Activated CD4-positive, alpha-beta T cell treated with anti-CD3 and anti-CD28 coated beads, Interleukin-2, amount 10 ng/mL, durations not matched to agents 24 days and 14 days (primary cell): ENCODE measurements at regions not wholly inside any gene's neighbourhood (a gene's known extent, or its start where the extent isn't known, plus 50 kb on each side); places are given as distances from the start of the nearest gene placed in this dataset.

ENCODE experiments used
- DNase-seq: peaks from one replicate; pipeline ENCODE4 v3.0.0; 2022
- H3K27ac Mint-ChIP-seq: one replicate; pipeline ENCODE4 v1.8.0; 2022; ENCODE audit warnings: mild to moderate bottlenecking, mixed read lengths
- H3K27me3 Mint-ChIP-seq: one replicate; pipeline ENCODE4 v1.8.0; 2022; ENCODE audit warnings: mixed read lengths
- H3K36me3 Mint-ChIP-seq: one replicate; pipeline ENCODE4 v1.8.0; 2022; ENCODE audit warnings: low read depth, mild to moderate bottlenecking, mixed read lengths
- H3K4me1 Mint-ChIP-seq: one replicate; pipeline ENCODE4 v1.8.0; 2021; ENCODE audit warnings: mixed read lengths
- H3K4me3 Mint-ChIP-seq: one replicate; pipeline ENCODE4 v1.8.0; 2022; ENCODE audit warnings: mild to moderate bottlenecking, moderate library complexity, mixed read lengths
- H3K9me3 Mint-ChIP-seq: one replicate; pipeline ENCODE4 v1.8.0; 2021; ENCODE audit warnings: mixed read lengths
- intact Hi-C: fragments of 100-400 bp; cut with micrococcal nuclease; formaldehyde crosslinking; loops from one replicate; pipeline ENCODE4 v1.15.1; 2023

DNA sequence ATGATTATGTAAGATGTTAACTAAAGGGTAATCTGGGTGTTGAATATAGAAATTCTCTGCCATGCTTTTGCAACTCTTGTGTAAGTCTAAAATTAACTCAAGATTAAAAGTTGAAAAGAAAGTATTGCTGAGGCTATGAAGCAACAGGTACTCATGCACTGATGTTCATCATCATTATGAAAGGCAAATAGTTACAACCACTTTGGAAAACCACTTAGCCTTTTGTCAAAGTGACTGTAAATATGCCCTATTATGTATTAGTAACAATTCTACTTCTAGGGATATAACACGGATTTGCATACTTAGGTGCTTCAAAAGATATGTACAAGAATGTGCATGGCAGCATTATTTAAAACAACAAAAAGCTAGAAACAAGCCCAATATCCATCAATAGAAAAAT lies 227.8 kb upstream of the CXXC4 start:
- Mint-ChIP-seq H3K4me3 (no peak overlapping the region), H3K9me3 (no peaks in the 10 kb centered on the region), H3K27me3 (no peaks in the 10 kb centered on the region), H3K27ac (no peak overlapping the region), H3K4me1 (no peaks in the 10 kb centered on the region), H3K36me3 (no peaks in the 10 kb centered on the region)
- no peak for DNase-seq
- intact Hi-C loops: no loop called here

- no peak for DNase-seq
- intact Hi-C loops: no loop called here
- Mint-ChIP-seq H3K27me3 (no peaks in the 10 kb centered on the region), H3K9me3 (no peaks in the 10 kb centered on the region), H3K36me3 (no peaks in the 10 kb centered on the region), H3K4me1 (no peaks in the 10 kb centered on the region), H3K27ac (no peak overlapping the region), H3K4me3 (no peak overlapping the region)
Observed at GRCh38 chr4:104726002-104726401, 231.3 kb upstream of the CXXC4 start.

GRCh38 chr4:104727643-104728042 lies 232.9 kb upstream of the CXXC4 start:
- no peaks in the 10 kb centered on the region for H3K4me1 Mint-ChIP-seq
- intact Hi-C loops: no loop called here
- DNase-seq: no peak
- H3K9me3 Mint-ChIP-seq: no peaks in the 10 kb centered on the region
- H3K4me3 Mint-ChIP-seq: no peak overlapping the region
- H3K27ac Mint-ChIP-seq: no peak overlapping the region
- no peaks in the 10 kb centered on the region for H3K36me3 Mint-ChIP-seq
- H3K27me3 Mint-ChIP-seq: no peaks in the 10 kb centered on the region

DNA sequence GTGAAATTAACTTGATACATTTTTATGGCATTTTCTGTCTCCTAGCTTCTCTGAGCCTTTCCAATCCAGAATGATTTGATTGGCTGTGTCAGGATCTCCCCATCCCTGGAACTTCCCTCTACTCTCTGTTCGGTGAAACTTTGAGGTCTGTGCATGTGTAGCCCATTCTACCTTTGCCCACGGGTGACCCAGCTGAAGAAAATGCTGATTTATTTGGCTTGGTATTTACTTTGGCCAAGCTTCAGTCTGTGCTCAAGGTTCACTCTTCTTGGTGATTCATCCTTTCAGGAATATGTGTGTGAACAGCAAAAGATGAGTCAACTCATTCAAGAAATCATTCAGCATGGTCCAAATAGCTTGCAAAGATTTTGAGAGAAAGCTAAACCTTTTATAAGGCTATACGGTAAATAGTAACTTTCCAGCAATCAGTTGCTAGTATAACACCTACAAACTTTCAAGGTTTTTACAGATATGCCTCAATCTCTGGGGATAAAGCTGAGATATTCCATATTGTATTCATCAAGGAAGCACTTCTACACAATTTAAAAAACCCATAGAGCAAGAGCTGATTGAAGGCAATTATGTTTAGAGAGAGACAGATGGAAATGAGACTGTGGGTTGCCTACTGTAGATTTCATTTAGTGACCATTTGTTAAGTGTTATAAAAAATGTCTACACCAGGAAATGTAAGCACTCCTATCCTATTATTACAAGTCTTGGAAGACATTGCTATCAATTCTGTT lies 233.9 kb upstream of the CXXC4 start:
- Mint-ChIP-seq H3K9me3 (no peaks in the 10 kb centered on the region), H3K36me3 (no peaks in the 10 kb centered on the region), H3K27ac (no peak overlapping the region), H3K4me3 (no peak overlapping the region), H3K27me3 (no peaks in the 10 kb centered on the region), H3K4me1 (no peaks in the 10 kb centered on the region)
- no peak for DNase-seq
- intact Hi-C loops: no loop called here

DNA sequence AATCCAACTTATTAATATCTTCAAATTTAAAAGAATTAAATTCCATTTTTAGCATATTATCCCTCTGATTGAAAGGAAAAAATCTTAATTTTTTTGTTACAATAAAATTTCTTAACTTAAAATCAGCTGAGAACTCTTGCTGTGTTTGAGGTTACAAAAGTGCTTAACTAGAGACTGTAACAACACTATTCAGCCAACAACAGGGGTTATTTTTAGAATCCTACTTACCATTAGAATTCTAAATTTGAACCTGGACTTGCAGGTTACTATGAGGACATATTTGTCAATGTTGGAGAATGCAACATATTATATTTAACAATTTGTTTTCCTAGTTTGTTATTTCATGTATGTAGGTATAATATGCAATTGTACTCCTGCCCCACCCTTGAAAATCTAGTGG lies 238.1 kb upstream of the CXXC4 start:
- Mint-ChIP-seq H3K27me3 (no peaks in the 10 kb centered on the region), H3K9me3 (no peaks in the 10 kb centered on the region), H3K4me1 (no peaks in the 10 kb centered on the region), H3K4me3 (no peak overlapping the region), H3K27ac (no peak overlapping the region), H3K36me3 (no peaks in the 10 kb centered on the region)
- no peak for DNase-seq
- intact Hi-C loops: no loop called here

DNA sequence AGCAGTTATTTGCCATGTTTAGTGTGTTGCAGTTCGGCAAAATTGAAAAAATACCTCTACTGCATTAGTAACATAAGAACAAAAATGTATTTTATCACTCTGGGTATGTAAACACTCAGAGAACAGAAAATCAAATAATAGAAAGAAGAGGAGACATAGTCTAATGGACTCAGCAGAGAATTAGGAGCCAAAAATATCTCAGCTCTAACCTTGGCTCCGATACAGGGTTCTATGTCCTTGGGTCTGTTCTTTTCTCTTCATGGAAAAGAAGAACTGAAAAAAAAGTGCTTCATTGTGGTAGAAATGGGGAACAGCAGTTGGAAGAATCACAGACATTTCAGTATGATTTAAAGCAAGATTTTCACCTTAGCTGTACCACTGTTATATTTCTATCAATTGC lies 240.5 kb upstream of the CXXC4 start:
- no peak overlapping the region for H3K4me3 Mint-ChIP-seq
- no peaks in the 10 kb centered on the region for H3K27me3 Mint-ChIP-seq
- no peak for DNase-seq
- no peaks in the 10 kb centered on the region for H3K4me1 Mint-ChIP-seq
- intact Hi-C loops: no loop called here
- H3K27ac Mint-ChIP-seq: no peak overlapping the region
- H3K36me3 Mint-ChIP-seq: no peaks in the 10 kb centered on the region
- H3K9me3 Mint-ChIP-seq: no peaks in the 10 kb centered on the region

DNA sequence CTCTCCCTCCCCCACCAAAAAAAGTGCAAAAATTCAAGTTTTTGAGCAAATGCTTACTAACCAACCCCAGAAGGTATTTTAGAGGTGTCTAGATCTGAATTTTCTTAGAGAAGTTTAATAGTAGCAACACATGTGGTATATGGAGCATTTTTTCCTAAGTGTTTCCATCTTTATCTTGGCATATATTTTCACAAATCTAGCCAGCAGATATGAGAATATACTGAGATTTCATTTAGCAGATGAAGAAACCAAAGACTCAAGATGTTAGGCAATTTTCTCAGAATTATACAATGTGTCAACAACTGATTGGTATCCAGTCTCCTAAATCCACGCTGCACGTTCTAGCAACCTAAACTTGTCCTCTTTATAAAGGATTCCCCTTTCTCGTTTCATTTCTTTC lies 245.5 kb upstream of the CXXC4 start:
- H3K27me3 Mint-ChIP-seq: no peaks in the 10 kb centered on the region
- intact Hi-C loops: no loop called here
- H3K9me3 Mint-ChIP-seq: no peaks in the 10 kb centered on the region
- H3K27ac Mint-ChIP-seq: no peak overlapping the region
- no peak overlapping the region for H3K4me3 Mint-ChIP-seq
- no peaks in the 10 kb centered on the region for H3K4me1 Mint-ChIP-seq
- DNase-seq: no peak
- H3K36me3 Mint-ChIP-seq: no peaks in the 10 kb centered on the region

DNA sequence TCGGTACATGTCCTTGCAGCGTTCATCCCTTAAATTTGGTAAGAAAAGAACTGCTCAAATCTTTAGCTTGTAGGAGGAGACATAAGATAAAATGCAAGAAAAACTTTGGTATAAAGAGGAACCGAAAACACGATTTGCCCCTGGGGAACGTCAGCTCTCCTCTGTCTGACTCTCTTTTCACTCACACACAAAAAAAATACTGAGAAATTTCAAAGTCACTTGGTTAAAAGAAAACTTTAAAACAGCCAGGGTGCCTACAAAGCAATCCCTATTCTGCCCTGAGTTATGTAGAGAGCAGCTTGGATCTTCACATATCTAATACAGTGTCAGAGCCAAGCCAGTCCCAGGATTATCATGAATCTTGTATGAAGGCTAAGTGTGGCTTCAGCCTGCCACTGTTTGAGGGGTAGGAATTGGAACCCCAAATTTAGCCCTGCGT lies 248.5 kb upstream of the CXXC4 start:
- Mint-ChIP-seq H3K4me3 (no peak overlapping the region), H3K9me3 (no peaks in the 10 kb centered on the region), H3K27ac (no peak overlapping the region), H3K27me3 (no peaks in the 10 kb centered on the region), H3K36me3 (no peaks in the 10 kb centered on the region), H3K4me1 (no peaks in the 10 kb centered on the region)
- DNase-seq: no peak
- intact Hi-C loops: no loop called here

GRCh38 chr4:104747635-104748034 lies 252.9 kb upstream of the CXXC4 start:
- no peak overlapping the region for H3K27ac Mint-ChIP-seq
- intact Hi-C loops: no loop called here
- H3K36me3 Mint-ChIP-seq: no peaks in the 10 kb centered on the region
- H3K9me3 Mint-ChIP-seq: no peaks in the 10 kb centered on the region
- no peaks in the 10 kb centered on the region for H3K4me1 Mint-ChIP-seq
- no peak for DNase-seq
- no peak overlapping the region for H3K4me3 Mint-ChIP-seq
- H3K27me3 Mint-ChIP-seq: no peaks in the 10 kb centered on the region

GRCh38 chr4:104749062-104749461 lies 254.4 kb upstream of the CXXC4 start:
- Mint-ChIP-seq H3K9me3 (no peaks in the 10 kb centered on the region), H3K36me3 (no peaks in the 10 kb centered on the region), H3K27me3 (no peaks in the 10 kb centered on the region), H3K27ac (no peak overlapping the region), H3K4me1 (no peaks in the 10 kb centered on the region), H3K4me3 (no peak overlapping the region)
- intact Hi-C loops: no loop called here
- no peak for DNase-seq

DNA sequence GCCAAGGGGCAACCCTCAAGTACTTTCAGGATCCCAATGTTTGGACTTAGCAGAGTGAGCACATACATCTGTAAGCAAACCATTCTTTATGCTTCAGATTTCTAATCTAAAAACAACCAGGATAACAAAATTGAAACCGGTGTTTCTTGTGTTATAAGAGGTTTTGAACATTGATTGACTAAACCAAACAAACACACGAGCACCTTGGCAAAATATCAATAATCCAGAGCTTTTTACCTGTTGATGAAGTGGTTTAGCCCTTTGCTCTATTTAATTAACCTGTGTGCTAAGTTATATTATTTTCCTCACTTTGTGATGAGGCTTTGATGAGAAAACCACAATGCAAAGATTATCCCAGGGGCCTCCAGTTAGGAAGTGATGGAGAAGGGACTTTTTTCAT lies 255.3 kb upstream of the CXXC4 start:
- no peak for DNase-seq
- no peak overlapping the region for H3K4me3 Mint-ChIP-seq
- H3K27me3 Mint-ChIP-seq: no peaks in the 10 kb centered on the region
- H3K27ac Mint-ChIP-seq: no peak overlapping the region
- H3K9me3 Mint-ChIP-seq: no peaks in the 10 kb centered on the region
- intact Hi-C loops: no loop called here
- H3K4me1 Mint-ChIP-seq: no peaks in the 10 kb centered on the region
- H3K36me3 Mint-ChIP-seq: no peaks in the 10 kb centered on the region

DNA sequence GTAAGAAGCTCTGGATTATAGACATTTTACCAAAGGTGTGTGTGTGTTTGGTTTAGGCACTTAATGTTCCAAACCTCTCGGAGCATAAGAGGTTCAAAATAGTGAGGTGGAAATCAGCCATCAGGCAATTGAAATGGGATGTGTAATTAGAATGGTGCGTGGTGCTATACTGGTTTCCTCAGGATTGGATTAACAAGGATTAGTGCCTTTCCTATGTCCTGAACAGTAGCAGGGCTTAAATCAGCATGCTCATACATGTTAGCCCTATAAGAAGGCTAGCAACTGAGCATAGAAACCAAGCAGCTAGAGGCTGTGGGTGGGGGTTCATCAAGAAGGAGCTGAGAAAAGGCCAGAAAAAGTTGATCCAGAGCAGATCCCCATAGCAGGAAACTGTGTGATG lies 256.8 kb upstream of the CXXC4 start:
- intact Hi-C loops: no loop called here
- Mint-ChIP-seq H3K27me3 (no peaks in the 10 kb centered on the region), H3K4me3 (no peak overlapping the region), H3K27ac (no peak overlapping the region), H3K4me1 (no peaks in the 10 kb centered on the region), H3K9me3 (no peaks in the 10 kb centered on the region), H3K36me3 (no peaks in the 10 kb centered on the region)
- DNase-seq: no peak

GRCh38 chr4:104752337-104752736 lies 257.6 kb upstream of the CXXC4 start:
- H3K4me3 Mint-ChIP-seq: no peak overlapping the region
- no peaks in the 10 kb centered on the region for H3K36me3 Mint-ChIP-seq
- no peak overlapping the region for H3K27ac Mint-ChIP-seq
- H3K4me1 Mint-ChIP-seq: no peaks in the 10 kb centered on the region
- intact Hi-C loops: no loop called here
- no peaks in the 10 kb centered on the region for H3K27me3 Mint-ChIP-seq
- no peak for DNase-seq
- H3K9me3 Mint-ChIP-seq: no peaks in the 10 kb centered on the region

DNA sequence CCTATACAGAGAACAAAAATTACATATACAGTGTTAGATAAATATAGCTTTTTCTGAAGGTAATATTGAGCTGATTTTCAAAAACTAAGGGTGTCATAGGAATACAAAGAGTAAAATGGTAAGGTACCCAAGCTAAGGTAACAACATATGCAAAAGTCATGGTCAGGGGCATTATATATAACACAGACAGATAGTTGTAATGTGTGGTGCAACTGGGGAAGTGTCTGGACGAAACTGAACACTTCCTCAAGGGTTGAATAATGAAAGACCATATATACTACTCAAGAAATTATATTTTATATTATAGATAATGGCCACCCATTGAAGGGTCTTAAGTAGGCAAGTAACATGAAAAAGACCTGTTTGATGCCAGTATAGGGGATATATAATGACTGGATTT lies 262.1 kb upstream of the CXXC4 start:
- intact Hi-C loops: no loop called here
- H3K27me3 Mint-ChIP-seq: no peaks in the 10 kb centered on the region
- H3K9me3 Mint-ChIP-seq: no peaks in the 10 kb centered on the region
- H3K4me3 Mint-ChIP-seq: no peak overlapping the region
- H3K27ac Mint-ChIP-seq: no peak overlapping the region
- H3K4me1 Mint-ChIP-seq: no peaks in the 10 kb centered on the region
- no peak for DNase-seq
- no peaks in the 10 kb centered on the region for H3K36me3 Mint-ChIP-seq

- Mint-ChIP-seq H3K4me1 (no peaks in the 10 kb centered on the region), H3K36me3 (no peaks in the 10 kb centered on the region), H3K4me3 (no peak overlapping the region), H3K27ac (no peak overlapping the region), H3K27me3 (no peaks in the 10 kb centered on the region), H3K9me3 (no peaks in the 10 kb centered on the region)
- intact Hi-C loops: no loop called here
- no peak for DNase-seq
Observed at GRCh38 chr4:104758574-104758973, 263.9 kb upstream of the CXXC4 start.
